GM23338 (cell line): ENCODE measurements at regions not wholly inside any gene's neighbourhood (a gene's known extent, or its start where the extent isn't known, plus 50 kb on each side); places are given as distances from the start of the nearest gene placed in this dataset.

Experiments
- ATAC-seq: fragments of 200-7000 bp; cut with Tn5 transposase; 3 replicates; pipeline ENCODE4 v1.9.1; 2020
- DNase-seq: peaks from one replicate; pipeline ENCODE4 v3.0.0-alpha.2; 2015; ENCODE audit warnings: low spot score
- H2AFZ ChIP-seq: fragments of 200-600 bp; sonication (generic); 2 replicates; pipeline ENCODE4 v1.8.0; 2016; ENCODE audit warnings: antibody characterized with exemption, mild to moderate bottlenecking, moderate library complexity
- H3F3A ChIP-seq: fragments of 200-600 bp; sonication (generic); replicated peaks from 2 replicates; pipeline ENCODE4 v1.8.0; 2017; ENCODE audit warnings: antibody characterized with exemption, mixed run types, low read depth
- H3K27ac ChIP-seq: fragments of 200-600 bp; sonication (generic); 2 replicates; pipeline ENCODE4 v1.6.1; 2016; ENCODE audit warnings: low read depth
- H3K27me3 ChIP-seq: fragments of 200-600 bp; sonication (generic); 2 replicates; pipeline ENCODE4 v1.8.0; 2016; ENCODE audit warnings: mild to moderate bottlenecking, mixed run types, moderate library complexity; ENCODE audit not compliant: insufficient read depth
- H3K36me3 ChIP-seq: fragments of 200-600 bp; sonication (generic); 2 replicates; pipeline ENCODE4 v1.8.0; 2016; ENCODE audit warnings: mild to moderate bottlenecking; ENCODE audit not compliant: insufficient read depth
- H3K4me1 ChIP-seq: fragments of 200-600 bp; sonication (generic); 2 replicates; pipeline ENCODE4 v1.8.0; 2016; ENCODE audit warnings: mild to moderate bottlenecking, moderate library complexity; ENCODE audit not compliant: insufficient read depth
- H3K4me2 ChIP-seq: fragments of 200-600 bp; sonication (generic); 2 replicates; pipeline ENCODE4 v1.7.1; 2017; ENCODE audit warnings: mixed run types
- H3K4me3 ChIP-seq: fragments of 200-600 bp; sonication (generic); 2 replicates; pipeline ENCODE4 v1.6.1; 2016; ENCODE audit warnings: mixed run types
- H3K79me2 ChIP-seq: fragments of 200-600 bp; sonication (generic); replicated peaks from 2 replicates; pipeline ENCODE4 v1.8.0; 2017; ENCODE audit warnings: mild to moderate bottlenecking; ENCODE audit not compliant: insufficient read depth
- H3K9me2 ChIP-seq: fragments of 200-600 bp; sonication (generic); 2 replicates; pipeline ENCODE4 v1.8.0; 2017; ENCODE audit not compliant: insufficient read depth
- H4K20me1 ChIP-seq: fragments of 200-600 bp; sonication (generic); replicated peaks from 2 replicates; pipeline ENCODE4 v1.8.0; 2017; ENCODE audit warnings: mild to moderate bottlenecking; ENCODE audit not compliant: insufficient read depth
- H3K27ac Mint-ChIP-seq: 2 replicates; pipeline ENCODE4 v1.8.0; 2020; ENCODE audit warnings: inconsistent platforms, mild to moderate bottlenecking, moderate library complexity, mixed read lengths
- H3K27me3 Mint-ChIP-seq: 3 replicates; pipeline ENCODE4 v1.8.0; 2022; ENCODE audit warnings: low read depth, mild to moderate bottlenecking, moderate library complexity, mixed read lengths, inconsistent platforms; ENCODE audit not compliant: insufficient read depth, poor library complexity
- H3K36me3 Mint-ChIP-seq: 3 replicates; pipeline ENCODE4 v1.8.0; 2021; ENCODE audit warnings: low read depth, mild to moderate bottlenecking, inconsistent platforms, moderate library complexity, mixed read lengths
- H3K4me1 Mint-ChIP-seq: 3 replicates; pipeline ENCODE4 v1.8.0; 2020; ENCODE audit warnings: mild to moderate bottlenecking, inconsistent platforms, mixed read lengths
- H3K4me3 Mint-ChIP-seq: 3 replicates; pipeline ENCODE4 v1.8.0; 2021; ENCODE audit warnings: moderate library complexity, mild to moderate bottlenecking, inconsistent platforms, mixed read lengths
- H3K9me3 Mint-ChIP-seq: 3 replicates; pipeline ENCODE4 v1.8.0; 2020; ENCODE audit warnings: moderate library complexity, mild to moderate bottlenecking, inconsistent platforms, mixed read lengths
- ETS1 ChIP-seq: IDR thresholded peaks from 2 replicates; pipeline ENCODE4 v1.6.1; 2016; ENCODE audit warnings: antibody characterized with exemption
- EZH2 ChIP-seq: fragments of 200-600 bp; sonication (generic); IDR thresholded peaks from one replicate; pipeline ENCODE4 v1.8.0; 2017; ENCODE audit warnings: antibody characterized with exemption, mild to moderate bottlenecking, low read depth; ENCODE audit not compliant: unreplicated experiment
- EZH2phosphoT487 ChIP-seq: fragments of 200-600 bp; sonication (generic); IDR thresholded peaks from one replicate; pipeline ENCODE4 v1.8.1; 2018; ENCODE audit warnings: antibody characterized with exemption; ENCODE audit not compliant: unreplicated experiment
- JUNB ChIP-seq: IDR thresholded peaks from one replicate; pipeline ENCODE4 v1.6.1; 2016; ENCODE audit warnings: antibody characterized with exemption; ENCODE audit not compliant: unreplicated experiment
- NANOG ChIP-seq: IDR thresholded peaks from 2 replicates; pipeline ENCODE4 v1.6.1; 2016; ENCODE audit warnings: antibody characterized with exemption, borderline replicate concordance
- REST ChIP-seq: IDR thresholded peaks from one replicate; pipeline ENCODE4 v1.6.1; 2018; ENCODE audit warnings: antibody characterized with exemption; ENCODE audit not compliant: unreplicated experiment
- STAT1 ChIP-seq: IDR thresholded peaks from one replicate; pipeline ENCODE4 v1.6.1; 2016; ENCODE audit warnings: antibody characterized with exemption; ENCODE audit not compliant: unreplicated experiment
- ZNF331 ChIP-seq: fragments of 250-450 bp; sonication (Bioruptor Pico); IDR thresholded peaks from 2 replicates; pipeline ENCODE4 v1.5.0; 2020; ENCODE audit warnings: low read depth, mild to moderate bottlenecking, moderate library complexity
- ZNF462 ChIP-seq: fragments of 250-450 bp; sonication (Bioruptor Pico); IDR thresholded peaks from 2 replicates; pipeline ENCODE4 v1.5.0; 2020; ENCODE audit warnings: mild to moderate bottlenecking, moderate library complexity

GRCh38 chr14:35956376-35957085 lies 130.4 kb downstream of the BRMS1L start:
- H3K4me3 Mint-ChIP-seq = no peak overlapping the region
- Histone ChIP-seq H4K20me1 (no peaks in the 10 kb centered on the region), H3K4me3 (no peak overlapping the region), H3K79me2 (no peaks in the 10 kb centered on the region), H3K4me1 (peaks cover 19% of the 10 kb centered on the region), H3K27ac (no peak overlapping the region), H3K27me3 (no peaks in the 10 kb centered on the region), H3K4me2 (no peak overlapping the region), H2AFZ (no peak overlapping the region; the same call in 1 of the 2 replicates), H3F3A (no peaks in the 10 kb centered on the region), H3K36me3 (no peaks in the 10 kb centered on the region), H3K9me2 (no peaks in the 10 kb centered on the region)
- no peak overlapping the region for H3K27ac Mint-ChIP-seq
- H3K9me3 Mint-ChIP-seq = no peaks in the 10 kb centered on the region
- H3K36me3 Mint-ChIP-seq = no peaks in the 10 kb centered on the region
- peaks cover 3% of the 10 kb centered on the region for H3K27me3 Mint-ChIP-seq
- no peak for DNase-seq
- ATAC-seq = no peak
- peaks cover 23% of the 10 kb centered on the region for H3K4me1 Mint-ChIP-seq
- TF ChIP-seq EZH2 = no peak
- no peak for TF ChIP-seq ETS1
- no peak for TF ChIP-seq STAT1

GRCh38 chr14:35952584-35952983 lies 126.4 kb downstream of the BRMS1L start:
- no peaks in the 10 kb centered on the region for H3K79me2 ChIP-seq
- H3K4me3 ChIP-seq = no peak overlapping the region
- H3K27ac ChIP-seq = no peak overlapping the region
- Mint-ChIP-seq H3K4me3 (no peak overlapping the region), H3K4me1 (peaks cover 31% of the 10 kb centered on the region), H3K36me3 (no peaks in the 10 kb centered on the region; the same call in 2 of the 3 replicates), H3K9me3 (no peaks in the 10 kb centered on the region), H3K27me3 (peaks cover 3% of the 10 kb centered on the region), H3K27ac (no peak overlapping the region)
- H3F3A ChIP-seq = no peaks in the 10 kb centered on the region
- no peaks in the 10 kb centered on the region for H4K20me1 ChIP-seq
- ATAC-seq = peak; percentile 42; the same call in 2 of the 3 replicates
- H3K4me2 ChIP-seq = no peak overlapping the region
- no peaks in the 10 kb centered on the region for H3K36me3 ChIP-seq
- no peak for DNase-seq
- H2AFZ ChIP-seq = no peak overlapping the region; the same call in 1 of the 2 replicates
- no peaks in the 10 kb centered on the region for H3K27me3 ChIP-seq
- H3K9me2 ChIP-seq = no peaks in the 10 kb centered on the region
- peaks cover 26% of the 10 kb centered on the region for H3K4me1 ChIP-seq
- TF ChIP-seq REST = no peak
- TF ChIP-seq EZH2phosphoT487 = no peak
- TF ChIP-seq ZNF331 (CRISPR knock-in tag) = no peak
- no peak for TF ChIP-seq ETS1
- no peak for TF ChIP-seq JUNB
- TF ChIP-seq ZNF462 (CRISPR knock-in tag) = peak; percentile 78
- TF ChIP-seq NANOG = no peak
